Central memory CD8-positive, alpha-beta T cell (primary cell): ENCODE measurements at regions not wholly inside any gene's neighbourhood (a gene's known extent, or its start where the extent isn't known, plus 50 kb on each side); places are given as distances from the start of the nearest gene placed in this dataset.

ENCODE experiments used
- ATAC-seq: fragments of 150-1000 bp; cut with Tn5 transposase; replicated peaks from 2 replicates; pipeline ENCODE4 v1.10.0; 2022; ENCODE audit warnings: mild to moderate bottlenecking, moderate FRiP score, moderate number of reproducible peaks; ENCODE audit not compliant: poor library complexity, severe bottlenecking; ENCODE audit errors: extremely low read depth
- DNase-seq, 2 donors: peaks; one replicate each; pipeline ENCODE4 v3.0.0; 2021; ENCODE audit warnings: low spot score in 2 of 2
- H3K27ac Mint-ChIP-seq: one replicate; pipeline ENCODE4 v1.8.0; 2022; ENCODE audit warnings: low read depth, mild to moderate bottlenecking, moderate library complexity, mixed read lengths
- H3K27me3 Mint-ChIP-seq: one replicate; pipeline ENCODE4 v1.8.0; 2022; ENCODE audit warnings: mixed read lengths
- H3K36me3 Mint-ChIP-seq: one replicate; pipeline ENCODE4 v1.8.0; 2022; ENCODE audit warnings: mild to moderate bottlenecking, moderate library complexity, mixed read lengths; ENCODE audit not compliant: insufficient read depth
- H3K4me1 Mint-ChIP-seq: one replicate; pipeline ENCODE4 v1.8.0; 2022; ENCODE audit warnings: mixed read lengths
- H3K4me3 Mint-ChIP-seq: one replicate; pipeline ENCODE4 v1.8.0; 2022; ENCODE audit warnings: mild to moderate bottlenecking, moderate library complexity, mixed read lengths
- H3K9me3 Mint-ChIP-seq: one replicate; pipeline ENCODE4 v1.8.0; 2022; ENCODE audit warnings: mixed read lengths

- no peak for DNase-seq
- H3K36me3 Mint-ChIP-seq, result no peaks in the 10 kb centered on the region
- no peaks in the 10 kb centered on the region for H3K4me1 Mint-ChIP-seq
- ATAC-seq, result no peak
- peaks cover 33% of the 10 kb centered on the region for H3K9me3 Mint-ChIP-seq
- H3K4me3 Mint-ChIP-seq, result no peak overlapping the region
- H3K27ac Mint-ChIP-seq, result no peak overlapping the region
- no peaks in the 10 kb centered on the region for H3K27me3 Mint-ChIP-seq
Measured at GRCh38 chr14:82861313-82861712, 1327.7 kb upstream of the SEL1L start.

- no peaks in the 10 kb centered on the region for H3K36me3 Mint-ChIP-seq
- DNase-seq, result no peak
- no peak for ATAC-seq
- H3K27ac Mint-ChIP-seq, result no peak overlapping the region
- no peaks in the 10 kb centered on the region for H3K27me3 Mint-ChIP-seq
- H3K9me3 Mint-ChIP-seq, result peaks cover 11% of the 10 kb centered on the region
- no peak overlapping the region for H3K4me3 Mint-ChIP-seq
- H3K4me1 Mint-ChIP-seq, result no peaks in the 10 kb centered on the region
Measured at GRCh38 chr14:82872494-82872893, 1338.8 kb upstream of the SEL1L start.

- Mint-ChIP-seq H3K27me3 (no peaks in the 10 kb centered on the region), H3K36me3 (no peaks in the 10 kb centered on the region), H3K27ac (no peak overlapping the region), H3K4me1 (no peaks in the 10 kb centered on the region), H3K9me3 (peaks cover 23% of the 10 kb centered on the region), H3K4me3 (no peak overlapping the region)
- no peak for ATAC-seq
- DNase-seq, result no peak
Measured at GRCh38 chr14:82878951-82879350, 1345.3 kb upstream of the SEL1L start.

- DNase-seq (no peak), ATAC-seq (no peak)
- Mint-ChIP-seq H3K4me1 (no peaks in the 10 kb centered on the region), H3K27me3 (no peaks in the 10 kb centered on the region), H3K4me3 (no peak overlapping the region), H3K36me3 (no peaks in the 10 kb centered on the region), H3K27ac (no peak overlapping the region), H3K9me3 (peaks cover 23% of the 10 kb centered on the region)
Measured at GRCh38 chr14:82879949-82880535, 1346.4 kb upstream of the SEL1L start.

- H3K4me1 Mint-ChIP-seq, result no peaks in the 10 kb centered on the region
- no peaks in the 10 kb centered on the region for H3K36me3 Mint-ChIP-seq
- no peak for DNase-seq
- ATAC-seq, result no peak
- H3K9me3 Mint-ChIP-seq, result peaks cover 31% of the 10 kb centered on the region
- no peaks in the 10 kb centered on the region for H3K27me3 Mint-ChIP-seq
- no peak overlapping the region for H3K4me3 Mint-ChIP-seq
- no peak overlapping the region for H3K27ac Mint-ChIP-seq
Measured at GRCh38 chr14:82886670-82887069, 1353.0 kb upstream of the SEL1L start.

GRCh38 chr14:82889701-82890100 lies 1356.0 kb upstream of the SEL1L start:
- H3K9me3 Mint-ChIP-seq, result peaks cover 27% of the 10 kb centered on the region
- no peaks in the 10 kb centered on the region for H3K27me3 Mint-ChIP-seq
- no peaks in the 10 kb centered on the region for H3K4me1 Mint-ChIP-seq
- H3K36me3 Mint-ChIP-seq, result no peaks in the 10 kb centered on the region
- no peak overlapping the region for H3K4me3 Mint-ChIP-seq
- H3K27ac Mint-ChIP-seq, result no peak overlapping the region
- DNase-seq (no peak), ATAC-seq (no peak)

GRCh38 chr14:82896476-82896875 lies 1362.8 kb upstream of the SEL1L start:
- H3K4me1 Mint-ChIP-seq, result no peaks in the 10 kb centered on the region
- H3K27ac Mint-ChIP-seq, result no peak overlapping the region
- H3K36me3 Mint-ChIP-seq, result no peaks in the 10 kb centered on the region
- DNase-seq (no peak), ATAC-seq (no peak)
- no peak overlapping the region for H3K4me3 Mint-ChIP-seq
- H3K27me3 Mint-ChIP-seq, result no peaks in the 10 kb centered on the region
- peaks cover 5% of the 10 kb centered on the region for H3K9me3 Mint-ChIP-seq

- Mint-ChIP-seq H3K4me3 (no peak overlapping the region), H3K4me1 (no peaks in the 10 kb centered on the region), H3K27ac (no peak overlapping the region), H3K27me3 (no peaks in the 10 kb centered on the region), H3K9me3 (peaks cover 15% of the 10 kb centered on the region), H3K36me3 (no peaks in the 10 kb centered on the region)
- DNase-seq (no peak), ATAC-seq (no peak)
Measured at GRCh38 chr14:82897469-82898308, 1364.0 kb upstream of the SEL1L start.

GRCh38 chr14:82905762-82906161 lies 1372.1 kb upstream of the SEL1L start:
- H3K36me3 Mint-ChIP-seq, result no peaks in the 10 kb centered on the region
- peaks cover 52% of the 10 kb centered on the region for H3K9me3 Mint-ChIP-seq
- ATAC-seq (no peak), DNase-seq (no peak)
- no peaks in the 10 kb centered on the region for H3K4me1 Mint-ChIP-seq
- H3K4me3 Mint-ChIP-seq, result no peak overlapping the region
- no peak overlapping the region for H3K27ac Mint-ChIP-seq
- H3K27me3 Mint-ChIP-seq, result no peaks in the 10 kb centered on the region

GRCh38 chr14:82911930-82912329 lies 1378.3 kb upstream of the SEL1L start:
- Mint-ChIP-seq H3K9me3 (peaks cover 41% of the 10 kb centered on the region), H3K4me3 (no peak overlapping the region), H3K27ac (no peak overlapping the region), H3K4me1 (no peaks in the 10 kb centered on the region), H3K36me3 (no peaks in the 10 kb centered on the region), H3K27me3 (no peaks in the 10 kb centered on the region)
- DNase-seq, result no peak
- ATAC-seq, result no peak

GRCh38 chr14:82913396-82913795 lies 1379.7 kb upstream of the SEL1L start:
- H3K9me3 Mint-ChIP-seq, result peaks cover 34% of the 10 kb centered on the region
- H3K4me1 Mint-ChIP-seq, result no peaks in the 10 kb centered on the region
- ATAC-seq (no peak), DNase-seq (no peak)
- no peaks in the 10 kb centered on the region for H3K36me3 Mint-ChIP-seq
- no peak overlapping the region for H3K27ac Mint-ChIP-seq
- no peaks in the 10 kb centered on the region for H3K27me3 Mint-ChIP-seq
- H3K4me3 Mint-ChIP-seq, result no peak overlapping the region

- no peaks in the 10 kb centered on the region for H3K4me1 Mint-ChIP-seq
- H3K27me3 Mint-ChIP-seq, result no peaks in the 10 kb centered on the region
- no peak for DNase-seq
- H3K9me3 Mint-ChIP-seq, result peaks cover 24% of the 10 kb centered on the region
- H3K27ac Mint-ChIP-seq, result no peak overlapping the region
- no peak overlapping the region for H3K4me3 Mint-ChIP-seq
- no peaks in the 10 kb centered on the region for H3K36me3 Mint-ChIP-seq
- ATAC-seq, result no peak
Measured at GRCh38 chr14:82915381-82915780, 1381.7 kb upstream of the SEL1L start.

GRCh38 chr14:82935691-82936090 lies 1402.0 kb upstream of the SEL1L start:
- ATAC-seq (no peak), DNase-seq (no peak)
- H3K4me1 Mint-ChIP-seq, result no peaks in the 10 kb centered on the region
- peaks cover 13% of the 10 kb centered on the region for H3K9me3 Mint-ChIP-seq
- no peak overlapping the region for H3K27ac Mint-ChIP-seq
- H3K27me3 Mint-ChIP-seq, result no peaks in the 10 kb centered on the region
- H3K36me3 Mint-ChIP-seq, result peaks cover 4% of the 10 kb centered on the region
- no peak overlapping the region for H3K4me3 Mint-ChIP-seq
